Upper lobe of left lung (tissue), 4 donors: ENCODE measurements at regions not wholly inside any gene's neighbourhood (a gene's known extent, or its start where the extent isn't known, plus 50 kb on each side); places are given as distances from the start of the nearest gene placed in this dataset.

Experiments
- EP300 ChIP-seq, 4 donors: sonication (generic); formaldehyde crosslinking; IDR thresholded peaks; one replicate each; pipeline ENCODE4 v1.5.1; 2017; ENCODE audit warnings: antibody characterized with exemption in 4 of 4, control low read depth in 2 of 4
- POLR2A ChIP-seq, 4 donors: fragments of 450-650 bp; IDR thresholded peaks; one replicate each; pipeline ENCODE4 v1.5.1; 2016 to 2017; ENCODE audit warnings: antibody characterized with exemption in 4 of 4, mild to moderate bottlenecking in 2 of 4
- POLR2AphosphoS5 ChIP-seq, 2 donors: sonication (generic); formaldehyde crosslinking; IDR thresholded peaks; one replicate each; pipeline ENCODE4 v1.5.1; 2017; ENCODE audit warnings: antibody characterized with exemption in 2 of 2
- TF ChIP-seq, protein P1 (sequence below), 6 experiments: fragments of 450-650 bp in 4 of 6; fragments of 200-600 bp in 2 of 6; sonication (generic) in 2 of 6; IDR thresholded peaks; one replicate each; pipeline ENCODE4 v1.5.1; 2016 to 2019; ENCODE audit warnings: antibody characterized with exemption in 6 of 6

DNA sequence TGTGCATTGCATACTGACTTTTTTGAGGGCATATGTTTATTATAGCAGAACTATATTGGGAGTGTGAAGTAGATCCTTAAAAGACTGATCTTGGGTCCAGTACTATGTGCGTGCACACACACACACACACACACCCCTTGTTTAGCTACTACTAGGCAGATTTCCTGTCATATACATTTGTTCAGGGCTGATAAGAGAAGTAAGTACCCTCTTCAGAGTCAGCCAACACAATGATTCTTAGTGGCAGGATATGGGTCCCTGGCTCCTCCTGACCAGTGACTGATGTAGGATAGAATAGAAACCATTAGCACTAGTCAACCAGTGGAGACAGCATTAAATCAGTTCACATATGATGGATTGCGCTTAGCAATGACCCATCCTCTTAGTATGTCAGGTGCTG, 76.2 kb upstream of the MIER3 start:
- TF ChIP-seq, protein P1, sequence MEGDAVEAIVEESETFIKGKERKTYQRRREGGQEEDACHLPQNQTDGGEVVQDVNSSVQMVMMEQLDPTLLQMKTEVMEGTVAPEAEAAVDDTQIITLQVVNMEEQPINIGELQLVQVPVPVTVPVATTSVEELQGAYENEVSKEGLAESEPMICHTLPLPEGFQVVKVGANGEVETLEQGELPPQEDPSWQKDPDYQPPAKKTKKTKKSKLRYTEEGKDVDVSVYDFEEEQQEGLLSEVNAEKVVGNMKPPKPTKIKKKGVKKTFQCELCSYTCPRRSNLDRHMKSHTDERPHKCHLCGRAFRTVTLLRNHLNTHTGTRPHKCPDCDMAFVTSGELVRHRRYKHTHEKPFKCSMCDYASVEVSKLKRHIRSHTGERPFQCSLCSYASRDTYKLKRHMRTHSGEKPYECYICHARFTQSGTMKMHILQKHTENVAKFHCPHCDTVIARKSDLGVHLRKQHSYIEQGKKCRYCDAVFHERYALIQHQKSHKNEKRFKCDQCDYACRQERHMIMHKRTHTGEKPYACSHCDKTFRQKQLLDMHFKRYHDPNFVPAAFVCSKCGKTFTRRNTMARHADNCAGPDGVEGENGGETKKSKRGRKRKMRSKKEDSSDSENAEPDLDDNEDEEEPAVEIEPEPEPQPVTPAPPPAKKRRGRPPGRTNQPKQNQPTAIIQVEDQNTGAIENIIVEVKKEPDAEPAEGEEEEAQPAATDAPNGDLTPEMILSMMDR (IDR thresholded peaks at IDR 0.05), result no peak
- TF ChIP-seq POLR2A (IDR thresholded peaks at IDR 0.05) (no peak), EP300 (IDR thresholded peaks at IDR 0.05) (no peak), POLR2AphosphoS5 (IDR thresholded peaks at IDR 0.05) (no peak)
